NCI-H2196 (cell line): ENCODE measurements at regions not wholly inside any gene's neighbourhood (a gene's known extent, or its start where the extent isn't known, plus 50 kb on each side); places are given as distances from the start of the nearest gene placed in this dataset.
"Not testable (repeated sequence)": the region's sequence is repeated elsewhere in the genome, so short reads cannot be mapped to it uniquely, and the experiment has no call there.

Source experiments
- DNase-seq: peaks from one replicate; lab custom pipeline; 2025; ENCODE audit not compliant: unreplicated experiment; lab: John Stamatoyannopoulos, UW

- no peak for DNase-seq
These were observed 155.2 kb downstream of the FOXD2 start for GRCh38 chr1:47593013-47593568.

- no peak for DNase-seq
These were observed 155.9 kb downstream of the FOXD2 start for GRCh38 chr1:47593598-47594285.

GRCh38 chr1:47594627-47595026, 156.8 kb downstream of the FOXD2 start:
- DNase-seq: no peak

- DNase-seq: no peak
These were observed 158.5 kb downstream of the FOXD2 start for GRCh38 chr1:47596328-47596727.

- no peak for DNase-seq
These were observed 160.5 kb downstream of the FOXD2 start for GRCh38 chr1:47598357-47598756.

GRCh38 chr1:47599777-47600176, 161.9 kb downstream of the FOXD2 start:
- DNase-seq: no peak

- DNase-seq: not testable (repeated sequence)
These were observed 164.6 kb downstream of the FOXD2 start for GRCh38 chr1:47602491-47602890.

GRCh38 chr1:47604869-47605268, 167.0 kb downstream of the FOXD2 start:
- DNase-seq: not testable (repeated sequence)

- DNase-seq: no peak
These were observed 170.5 kb downstream of the FOXD2 start for GRCh38 chr1:47608296-47608875.

- no peak for DNase-seq
These were observed 174.1 kb downstream of the FOXD2 start for GRCh38 chr1:47611992-47612391.

- no peak for DNase-seq
These were observed 175.0 kb downstream of the FOXD2 start for GRCh38 chr1:47612819-47613218.

GRCh38 chr1:47616036-47616435, 178.2 kb downstream of the FOXD2 start:
- no peak for DNase-seq

GRCh38 chr1:47616906-47617305, 179.1 kb downstream of the FOXD2 start:
- DNase-seq: no peak

GRCh38 chr1:47617381-47618221, 179.8 kb downstream of the FOXD2 start:
- DNase-seq: no peak

- DNase-seq: no peak
These were observed 180.4 kb downstream of the FOXD2 start for GRCh38 chr1:47618222-47618720.

GRCh38 chr1:47618830-47619229, 181.0 kb downstream of the FOXD2 start:
- no peak for DNase-seq

- DNase-seq: no peak
These were observed 183.6 kb downstream of the FOXD2 start for GRCh38 chr1:47621483-47621882.

- DNase-seq: no peak
These were observed 184.1 kb downstream of the FOXD2 start for GRCh38 chr1:47621977-47622376.

GRCh38 chr1:47622776-47623556, 185.1 kb downstream of the FOXD2 start:
- no peak for DNase-seq

GRCh38 chr1:47623557-47623940, 185.7 kb downstream of the FOXD2 start:
- no peak for DNase-seq

GRCh38 chr1:47624531-47624930, 186.7 kb downstream of the FOXD2 start:
- no peak for DNase-seq
